ENCODE measurements at regions not wholly inside any gene's neighbourhood (a gene's known extent, or its start where the extent isn't known, plus 50 kb on each side); places are given as distances from the start of the nearest gene placed in this dataset.

GRCh38 chr3:18672561-18672960 is 247.4 kb upstream of the SATB1 start:
- TF ChIP-seq SRF (IDR thresholded peaks at IDR 0.05; ENCODE audit: low read depth, low read length) (no peak), EZH2 (IDR thresholded peaks at IDR 0.05; ENCODE audit: low read depth, low read length, severe bottlenecking) (no peak), RAD21 (IDR thresholded peaks at IDR 0.05 in 1 of 2, conservative IDR thresholded peaks at IDR 0.05 in 1 of 2; ENCODE audit: low read depth in 2 of 2, low read length in 2 of 2) (no peak), POLR2A (IDR thresholded peaks at IDR 0.05; ENCODE audit: control extremely low read depth in 1 of 2, low read depth in 2 of 2, low read length in 2 of 2) (no peak)

All from H1 (cell line).